ENCODE measurements at regions not wholly inside any gene's neighbourhood (a gene's known extent, or its start where the extent isn't known, plus 50 kb on each side); places are given as distances from the start of the nearest gene placed in this dataset.

- TF ChIP-seq, protein P1, sequence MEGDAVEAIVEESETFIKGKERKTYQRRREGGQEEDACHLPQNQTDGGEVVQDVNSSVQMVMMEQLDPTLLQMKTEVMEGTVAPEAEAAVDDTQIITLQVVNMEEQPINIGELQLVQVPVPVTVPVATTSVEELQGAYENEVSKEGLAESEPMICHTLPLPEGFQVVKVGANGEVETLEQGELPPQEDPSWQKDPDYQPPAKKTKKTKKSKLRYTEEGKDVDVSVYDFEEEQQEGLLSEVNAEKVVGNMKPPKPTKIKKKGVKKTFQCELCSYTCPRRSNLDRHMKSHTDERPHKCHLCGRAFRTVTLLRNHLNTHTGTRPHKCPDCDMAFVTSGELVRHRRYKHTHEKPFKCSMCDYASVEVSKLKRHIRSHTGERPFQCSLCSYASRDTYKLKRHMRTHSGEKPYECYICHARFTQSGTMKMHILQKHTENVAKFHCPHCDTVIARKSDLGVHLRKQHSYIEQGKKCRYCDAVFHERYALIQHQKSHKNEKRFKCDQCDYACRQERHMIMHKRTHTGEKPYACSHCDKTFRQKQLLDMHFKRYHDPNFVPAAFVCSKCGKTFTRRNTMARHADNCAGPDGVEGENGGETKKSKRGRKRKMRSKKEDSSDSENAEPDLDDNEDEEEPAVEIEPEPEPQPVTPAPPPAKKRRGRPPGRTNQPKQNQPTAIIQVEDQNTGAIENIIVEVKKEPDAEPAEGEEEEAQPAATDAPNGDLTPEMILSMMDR (IDR thresholded peaks at IDR 0.05; ENCODE audit: control extremely low read depth, extremely low read depth, low read depth, missing control alignments) = no peak
- DNase-seq (ENCODE audit: extremely low spot score) = no peak
- ChIA-PET CTCF (no interaction called here), POLR2A (no interaction called here)
These were observed 64.2 kb upstream of the RXRA start for GRCh38 chr9:134262035-134262434.

- DNase-seq (ENCODE audit: extremely low spot score) = no peak
- TF ChIP-seq, protein P1 (IDR thresholded peaks at IDR 0.05; ENCODE audit: control extremely low read depth, extremely low read depth, low read depth, missing control alignments) = no peak
- ChIA-PET CTCF (no interaction called here), POLR2A (no interaction called here)
These were observed 62.7 kb upstream of the RXRA start for GRCh38 chr9:134263596-134263995.

GRCh38 chr9:134264169-134264568 lies 62.1 kb upstream of the RXRA start:
- TF ChIP-seq, protein P1 (IDR thresholded peaks at IDR 0.05; ENCODE audit: control extremely low read depth, extremely low read depth, low read depth, missing control alignments) = no peak
- ChIA-PET CTCF (interaction anchor here (1.3 kb wide), 1 partner anchor 36 kb away, joined by 4 read pairs; no protein-coding TSS in a partner anchor), POLR2A (no interaction called here)
- DNase-seq (ENCODE audit: extremely low spot score) = no peak

GRCh38 chr9:134265078-134265477 lies 61.2 kb upstream of the RXRA start:
- CTCF ChIA-PET = interaction anchor here (1.3 kb wide), 1 partner anchor 35 kb away, joined by 4 read pairs; no protein-coding TSS in a partner anchor
- no peak for DNase-seq (ENCODE audit: extremely low spot score)
- POLR2A ChIA-PET = no interaction called here
- TF ChIP-seq, protein P1 (IDR thresholded peaks at IDR 0.05; ENCODE audit: control extremely low read depth, extremely low read depth, low read depth, missing control alignments) = no peak

GRCh38 chr9:134266418-134266817 lies 59.8 kb upstream of the RXRA start:
- TF ChIP-seq, protein P1 (IDR thresholded peaks at IDR 0.05; ENCODE audit: control extremely low read depth, extremely low read depth, low read depth, missing control alignments) = no peak
- CTCF ChIA-PET = no interaction called here
- POLR2A ChIA-PET = no interaction called here
- DNase-seq (ENCODE audit: extremely low spot score) = no peak

- DNase-seq (ENCODE audit: extremely low spot score) = no peak
- ChIA-PET POLR2A (no interaction called here), CTCF (interaction anchor here (0.6 to 1.4 kb wide), 2 partner anchors 23 to 96 kb away, joined by 3 read pairs; no protein-coding TSS in a partner anchor)
- TF ChIP-seq, protein P1 (IDR thresholded peaks at IDR 0.05; ENCODE audit: control extremely low read depth, extremely low read depth, low read depth, missing control alignments) = no peak
These were observed 58.9 kb upstream of the RXRA start for GRCh38 chr9:134267305-134267880.

Data from GM10248 (cell line).